Epithelial cell of prostate (primary cell): ENCODE measurements at regions not wholly inside any gene's neighbourhood (a gene's known extent, or its start where the extent isn't known, plus 50 kb on each side); places are given as distances from the start of the nearest gene placed in this dataset.

Experiments
- DNase-seq: peaks from one replicate; pipeline ENCODE4 v3.0.0-alpha.2; 2011; ENCODE audit warnings: low read depth, low spot score
- H3K27ac ChIP-seq: fragments of 450-650 bp; 2 replicates; pipeline ENCODE4 v1.5.1; 2017; ENCODE audit warnings: mild to moderate bottlenecking

GRCh38 chr9:1256178-1256577 lies 206.0 kb downstream of the DMRT2 start:
- DNase-seq: no peak
- H3K27ac ChIP-seq: no peak overlapping the region

GRCh38 chr9:1261266-1261665 lies 211.1 kb downstream of the DMRT2 start:
- no peak for DNase-seq
- no peak overlapping the region for H3K27ac ChIP-seq

DNA sequence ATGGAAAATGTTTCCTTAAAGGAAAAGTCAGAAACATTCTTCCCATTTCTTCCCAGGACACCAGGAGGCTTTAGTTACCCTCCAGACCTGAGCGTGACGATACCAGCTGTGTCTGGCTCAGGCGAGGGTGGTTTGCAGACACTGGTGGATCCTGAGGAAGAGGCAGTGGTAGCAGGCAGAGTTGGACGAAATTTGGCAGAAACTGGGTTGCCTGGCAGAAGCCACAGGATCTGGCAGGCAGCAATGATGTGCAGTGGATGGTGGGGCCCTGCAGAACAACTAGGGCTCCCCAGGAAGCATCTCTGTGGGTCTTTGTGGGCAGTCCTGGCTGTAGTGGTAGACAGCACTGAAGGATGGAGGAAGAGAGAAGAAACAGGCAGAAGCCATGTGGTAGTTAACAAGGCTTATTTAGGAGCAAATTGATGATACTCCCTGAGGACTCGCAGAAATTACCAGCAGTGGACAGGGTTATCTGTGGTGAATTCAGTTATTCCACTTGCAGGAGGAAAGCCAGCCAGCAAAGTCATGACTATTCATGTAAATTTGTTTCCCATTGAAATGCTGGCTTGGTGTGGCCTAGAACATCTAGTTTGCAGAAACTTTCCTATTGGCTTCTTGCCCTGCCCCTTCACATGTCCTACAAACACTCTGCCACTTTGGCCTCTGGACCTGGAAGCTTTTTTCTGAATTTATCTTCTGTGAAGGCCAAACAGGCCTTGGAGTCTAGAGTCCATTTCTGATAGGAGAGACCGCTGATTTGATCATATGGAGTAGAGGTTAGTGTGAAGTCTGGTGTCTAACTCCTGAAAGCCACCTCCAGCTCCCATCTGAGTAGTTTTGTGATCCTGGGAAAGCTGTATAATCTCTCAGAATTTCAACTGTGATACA lies 212.0 kb downstream of the DMRT2 start:
- DNase-seq: no peak

GRCh38 chr9:1267141-1267570 lies 217.0 kb downstream of the DMRT2 start:
- no peak for DNase-seq
- no peak overlapping the region for H3K27ac ChIP-seq

More for the DNA sequence above, 212.0 kb downstream of the DMRT2 start:
- H3K27ac ChIP-seq: no peak overlapping the region

- no peak for DNase-seq
- H3K27ac ChIP-seq: no peak overlapping the region
Measured at GRCh38 chr9:1267581-1267980, 217.4 kb downstream of the DMRT2 start.

DNA sequence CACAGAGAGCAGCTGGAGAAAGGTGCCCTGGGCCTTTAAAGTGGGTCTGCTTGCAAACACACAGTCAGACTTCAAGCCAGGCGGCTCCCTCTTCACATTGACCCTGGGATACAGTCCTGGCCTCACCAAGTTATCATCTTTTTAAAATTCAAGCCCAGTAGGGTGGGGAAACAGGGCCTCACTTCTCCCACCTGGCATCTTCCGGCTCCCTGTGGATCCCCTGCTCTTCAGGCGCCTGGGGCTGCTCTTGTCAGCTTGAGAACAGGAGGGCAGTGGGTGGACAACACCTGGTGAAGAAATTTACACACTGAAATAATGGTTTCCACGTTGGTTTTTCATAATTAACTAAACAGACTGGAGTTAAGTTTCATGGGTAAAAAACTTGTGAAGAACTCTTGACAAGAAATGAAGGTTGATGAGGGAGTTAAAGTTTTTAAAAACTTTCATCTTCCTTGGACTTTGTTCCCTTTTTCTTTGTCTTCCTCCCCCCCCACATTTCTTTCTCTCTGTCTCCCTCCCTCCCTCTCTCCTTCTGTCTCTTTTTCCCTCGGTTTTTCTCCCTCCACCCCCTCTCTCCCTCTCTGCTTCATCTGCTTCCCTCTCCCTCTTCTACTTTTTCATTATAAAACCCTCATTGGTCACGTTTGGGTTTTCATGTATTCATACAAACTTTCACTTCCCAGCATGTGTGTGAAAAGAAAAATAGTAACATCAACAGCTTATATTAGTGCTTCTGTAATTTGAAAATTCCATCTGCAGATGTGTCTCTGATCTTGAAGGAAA lies 219.6 kb downstream of the DMRT2 start:
- DNase-seq: no peak
- H3K27ac ChIP-seq: no peak overlapping the region

DNA sequence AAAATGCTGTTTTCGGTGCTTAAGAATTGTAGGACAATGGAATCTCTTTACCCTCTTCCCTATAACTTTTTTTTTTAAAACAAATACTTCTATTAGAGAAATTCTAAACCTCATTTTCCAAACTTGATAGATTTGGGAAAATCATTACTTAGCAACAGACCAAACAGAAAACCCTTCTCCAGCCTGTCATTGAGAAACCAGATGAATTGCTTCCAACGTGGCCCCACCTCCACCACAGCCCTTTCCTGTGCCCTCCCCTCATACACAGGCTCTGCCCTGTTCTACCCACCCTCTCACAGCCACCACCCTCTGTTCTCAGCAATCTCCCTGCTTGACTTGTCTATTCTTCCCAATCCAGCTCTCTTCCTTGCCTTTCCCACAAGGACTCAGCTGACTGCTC lies 221.2 kb downstream of the DMRT2 start:
- DNase-seq: no peak
- H3K27ac ChIP-seq: no peak overlapping the region

DNA sequence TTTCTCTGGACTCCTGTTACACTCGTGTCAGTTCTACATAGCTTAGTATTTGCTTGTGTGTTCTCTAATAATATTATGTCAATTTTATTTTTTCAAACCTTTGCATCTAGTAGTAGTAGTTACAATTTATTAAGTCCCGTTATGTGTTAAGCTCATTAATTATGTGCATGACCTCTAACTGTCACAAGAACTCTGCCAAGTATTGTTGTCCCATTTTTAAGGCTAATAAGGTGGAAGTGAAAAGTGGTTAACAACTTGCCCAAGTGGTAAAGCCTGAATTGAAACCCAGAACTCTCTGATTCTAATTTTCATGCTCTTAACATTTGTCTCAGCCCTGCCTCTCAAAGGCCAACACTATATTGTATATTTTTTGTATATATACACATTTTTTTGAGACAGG lies 221.6 kb downstream of the DMRT2 start:
- DNase-seq: no peak
- no peak overlapping the region for H3K27ac ChIP-seq

- H3K27ac ChIP-seq: no peak overlapping the region
- DNase-seq: no peak
Measured at GRCh38 chr9:1272488-1272887, 222.3 kb downstream of the DMRT2 start.

- no peak for DNase-seq
Measured at GRCh38 chr9:1273859-1274258, 223.7 kb downstream of the DMRT2 start.

GRCh38 chr9:1274334-1274733 lies 224.2 kb downstream of the DMRT2 start:
- DNase-seq: no peak
- H3K27ac ChIP-seq: no peak overlapping the region

More at GRCh38 chr9:1273859-1274258, 223.7 kb downstream of the DMRT2 start:
- no peak overlapping the region for H3K27ac ChIP-seq

GRCh38 chr9:1276474-1276873 lies 226.3 kb downstream of the DMRT2 start:
- no peak for DNase-seq
- H3K27ac ChIP-seq: no peak overlapping the region

GRCh38 chr9:1284727-1285126 lies 234.6 kb downstream of the DMRT2 start:
- H3K27ac ChIP-seq: no peak overlapping the region
- no peak for DNase-seq

DNA sequence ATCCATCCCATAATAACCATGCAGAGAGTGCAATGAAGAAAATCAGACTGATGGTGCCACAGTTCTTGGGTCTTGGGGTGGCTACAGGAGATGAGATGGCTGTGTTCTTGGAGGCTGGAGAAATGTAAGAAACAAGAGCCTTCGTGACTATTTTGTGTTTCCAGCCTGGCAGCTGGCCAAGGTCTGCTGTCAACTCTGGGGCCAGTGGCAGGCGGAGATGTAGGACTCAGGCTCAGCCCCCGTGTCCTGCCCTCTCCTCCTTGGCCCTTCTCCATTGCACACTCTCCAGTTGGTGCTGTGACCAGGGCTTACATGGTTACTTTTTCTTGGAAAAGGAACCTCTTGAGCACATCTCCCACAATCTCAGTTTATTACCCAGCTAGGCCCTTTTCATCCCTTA lies 235.4 kb downstream of the DMRT2 start:
- no peak for DNase-seq
- H3K27ac ChIP-seq: no peak overlapping the region

DNA sequence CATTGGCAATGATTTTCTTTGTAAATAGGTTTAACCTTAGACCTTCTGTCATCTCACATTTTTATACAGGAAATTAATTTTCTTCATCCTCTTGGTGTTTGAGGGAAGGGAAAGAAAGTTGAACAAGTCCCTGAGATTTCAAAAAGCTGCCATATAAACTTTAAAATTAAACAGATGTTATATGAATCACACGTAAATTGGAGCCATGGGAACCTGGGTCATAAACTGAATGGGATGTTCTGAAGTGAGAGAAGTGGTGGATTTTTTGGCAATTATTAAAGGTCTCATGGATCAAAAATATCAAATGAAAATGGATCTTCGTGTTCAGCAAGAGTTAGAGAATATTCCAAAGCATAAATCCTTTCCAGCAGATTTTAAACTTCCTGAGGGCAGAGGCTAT lies 242.2 kb downstream of the DMRT2 start:
- DNase-seq: no peak
- no peak overlapping the region for H3K27ac ChIP-seq

DNA sequence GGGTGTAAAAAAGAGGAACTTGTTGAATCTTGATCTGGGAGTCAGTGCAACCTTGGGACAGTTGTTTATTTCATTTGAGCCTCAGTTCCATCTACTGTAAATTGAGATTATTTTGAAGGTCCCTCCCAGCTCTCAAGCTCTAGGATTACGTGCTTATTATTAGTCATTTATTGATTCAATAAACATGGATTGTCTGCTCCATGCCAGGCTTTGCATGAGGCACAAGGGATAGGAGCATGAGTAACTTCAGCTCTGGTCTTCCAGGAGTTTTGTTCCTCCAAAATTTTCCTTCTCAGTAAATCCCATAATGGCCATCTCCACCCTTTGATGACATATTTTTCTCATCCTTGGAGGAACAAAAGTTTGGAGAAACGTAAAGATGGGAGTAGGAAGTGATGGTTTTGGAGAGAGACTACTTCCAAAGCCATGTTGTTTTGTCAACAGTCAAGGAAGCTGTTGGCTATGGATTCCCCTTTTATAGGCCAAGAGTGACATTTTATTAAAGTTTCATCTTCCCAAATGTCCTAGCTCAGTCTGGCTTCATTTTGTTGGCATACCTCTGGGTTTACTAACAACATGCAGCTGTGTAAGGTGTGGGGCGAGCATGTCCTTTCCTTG lies 244.6 kb downstream of the DMRT2 start:
- H3K27ac ChIP-seq: no peak overlapping the region
- no peak for DNase-seq

DNA sequence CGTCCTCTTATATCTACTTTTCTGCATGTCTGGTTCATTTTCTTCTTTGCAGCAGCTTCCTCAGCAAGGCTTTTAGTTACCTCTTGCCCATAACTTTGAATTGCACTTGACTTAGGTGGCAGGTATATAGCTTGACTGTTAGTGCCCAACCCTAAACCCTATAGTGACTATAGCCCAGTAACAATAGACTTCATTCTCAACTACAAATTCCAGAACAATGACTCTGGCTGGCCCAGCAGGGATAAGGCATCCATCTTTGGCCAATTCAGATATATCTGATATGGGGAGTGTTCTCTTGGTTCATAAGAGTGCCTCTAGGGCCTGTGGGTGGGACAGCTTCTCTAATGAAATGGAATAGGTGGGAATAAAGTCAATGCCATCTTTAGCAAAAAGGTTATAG lies 246.2 kb downstream of the DMRT2 start:
- DNase-seq: no peak
- H3K27ac ChIP-seq: no peak overlapping the region

DNA sequence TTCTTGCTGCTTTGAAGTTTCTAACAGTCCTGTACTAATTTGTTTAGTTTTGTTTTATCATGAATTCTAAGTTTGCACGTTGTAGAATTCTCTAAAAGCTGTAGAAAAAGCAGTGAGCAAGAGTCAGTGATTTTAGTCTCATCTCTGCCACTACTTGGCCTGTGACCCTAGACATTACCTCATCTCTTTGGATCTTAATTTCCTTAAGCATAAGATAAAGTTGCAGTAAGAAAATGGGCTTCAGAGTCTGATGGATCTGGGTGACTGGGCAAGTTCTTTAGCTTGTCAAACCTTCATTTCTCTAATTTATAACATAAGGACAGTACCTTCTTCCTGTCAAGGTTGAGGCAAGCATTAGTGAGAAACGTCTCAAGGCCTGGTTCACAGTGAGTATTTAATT lies 247.9 kb downstream of the DMRT2 start:
- no peak overlapping the region for H3K27ac ChIP-seq
- DNase-seq: no peak

DNA sequence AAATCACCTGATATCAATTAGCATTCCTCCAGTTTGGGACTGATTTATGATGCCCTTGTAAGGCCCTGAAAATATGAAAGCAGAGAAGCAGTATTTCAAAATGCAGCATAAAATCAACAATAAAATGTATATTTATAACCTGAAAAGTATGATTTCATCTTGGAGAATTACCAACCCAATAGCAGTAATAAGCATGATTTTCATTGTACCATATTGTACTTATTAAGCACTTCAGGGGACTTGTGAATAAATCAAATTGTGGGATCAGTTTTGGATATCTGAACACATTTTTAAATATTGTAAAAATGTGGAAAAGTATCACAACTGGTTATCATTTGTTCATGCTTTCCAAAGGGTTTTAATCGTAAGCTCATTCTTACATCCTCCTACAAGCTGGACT lies 250.8 kb downstream of the DMRT2 start:
- DNase-seq: no peak

DNA sequence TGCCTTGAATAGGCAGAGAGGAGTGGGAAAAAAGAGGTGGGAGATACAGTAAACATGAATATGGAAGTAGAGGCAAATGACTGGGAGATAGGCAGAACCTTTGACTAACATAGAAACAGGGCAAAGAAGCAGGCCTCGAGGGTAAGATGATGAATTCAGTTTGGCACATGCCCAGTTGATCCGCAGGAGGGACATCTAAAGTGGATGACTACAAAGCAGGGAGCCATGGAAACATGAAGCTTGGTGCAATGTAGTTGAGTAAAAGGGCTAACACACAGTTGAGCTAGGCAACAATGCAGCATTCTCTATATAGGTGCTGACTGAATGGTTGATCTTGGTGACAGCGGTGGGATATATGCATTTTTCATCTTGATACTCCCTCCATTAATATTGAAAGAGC lies 253.8 kb downstream of the DMRT2 start:
- H3K27ac ChIP-seq: no peak overlapping the region
- no peak for DNase-seq

More for the DNA sequence above, 250.8 kb downstream of the DMRT2 start:
- no peak overlapping the region for H3K27ac ChIP-seq

DNA sequence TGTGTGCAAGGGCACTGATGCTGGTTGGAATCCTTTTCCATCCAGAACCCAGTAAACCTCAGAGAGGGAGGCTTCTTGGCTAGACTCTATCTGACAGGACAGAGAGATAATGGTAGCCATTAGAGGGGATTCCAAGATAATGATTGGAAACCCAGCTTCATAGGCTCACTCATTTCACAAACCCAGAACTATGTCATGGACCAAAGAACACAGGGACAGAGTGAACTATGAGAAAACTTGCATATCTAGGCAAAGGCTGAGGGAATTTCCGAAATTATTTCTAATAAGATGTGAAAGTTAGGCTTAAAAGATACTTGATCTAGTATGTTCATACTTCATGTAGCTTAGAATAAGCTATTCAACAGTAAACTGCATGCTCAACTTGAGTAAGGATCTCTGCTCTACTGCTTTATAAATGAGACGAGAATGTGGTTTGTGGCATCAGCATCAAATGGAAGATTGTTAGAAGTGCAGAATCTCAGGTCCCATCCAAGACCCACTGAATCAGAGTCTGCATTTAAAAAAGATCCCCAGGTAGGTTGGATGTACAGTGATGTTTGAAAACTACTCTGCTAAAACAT lies 261.4 kb downstream of the DMRT2 start:
- DNase-seq: no peak
- H3K27ac ChIP-seq: no peak overlapping the region
